Osteoblast (primary cell): ENCODE measurements at regions not wholly inside any gene's neighbourhood (a gene's known extent, or its start where the extent isn't known, plus 50 kb on each side); places are given as distances from the start of the nearest gene placed in this dataset.

Experiments used
- DNase-seq: peaks from one replicate; pipeline ENCODE4 v3.0.0; 2011; ENCODE audit warnings: low spot score, mixed read lengths; ENCODE audit not compliant: insufficient read length; ENCODE audit errors: missing footprints
- H2AFZ ChIP-seq: 2 replicates; pipeline ENCODE4 v1.6.0; 2011; ENCODE audit warnings: mild to moderate bottlenecking, low read length
- H3K27ac ChIP-seq: 2 replicates; pipeline ENCODE4 v1.5.1; 2011; ENCODE audit warnings: mild to moderate bottlenecking, low read depth, low read length, moderate library complexity
- H3K27me3 ChIP-seq: 2 replicates; pipeline ENCODE4 v1.6.0; 2012; ENCODE audit warnings: mild to moderate bottlenecking, control low read depth, inconsistent platforms, low read length, moderate library complexity; ENCODE audit not compliant: insufficient read depth
- H3K36me3 ChIP-seq: 2 replicates; pipeline ENCODE4 v1.5.1; 2011; ENCODE audit warnings: mild to moderate bottlenecking, low read length, control low read depth, moderate library complexity; ENCODE audit not compliant: insufficient read depth
- H3K4me1 ChIP-seq: 2 replicates; pipeline ENCODE4 v1.5.1; 2011; ENCODE audit warnings: mild to moderate bottlenecking, low read length, control low read depth, moderate library complexity; ENCODE audit not compliant: insufficient read depth
- H3K4me2 ChIP-seq: 2 replicates; pipeline ENCODE4 v1.6.0; 2011; ENCODE audit warnings: mild to moderate bottlenecking, low read length; ENCODE audit not compliant: insufficient read depth
- H3K4me3 ChIP-seq: fragments of 200-600 bp; sonication (generic); 3 replicates; pipeline ENCODE4 v1.5.1; 2012; ENCODE audit warnings: mild to moderate bottlenecking, low read length, inconsistent platforms; ENCODE audit not compliant: insufficient read depth
- H3K79me2 ChIP-seq: 2 replicates; pipeline ENCODE4 v1.6.0; 2012; ENCODE audit warnings: mild to moderate bottlenecking, low read length, control low read depth, inconsistent platforms; ENCODE audit not compliant: insufficient read depth
- H3K9me3 ChIP-seq: 2 replicates; pipeline ENCODE4 v1.5.1; 2011; ENCODE audit warnings: low read depth, low read length, control low read depth
- H4K20me1 ChIP-seq: 2 replicates; pipeline ENCODE4 v1.6.0; 2012; ENCODE audit warnings: mild to moderate bottlenecking, low read length, control low read depth; ENCODE audit not compliant: insufficient read depth
- CTCF ChIP-seq: IDR thresholded peaks from 2 replicates; pipeline ENCODE4 v1.5.1; 2011; ENCODE audit warnings: mild to moderate bottlenecking, low read depth, low read length, moderate library complexity; ENCODE audit errors: extremely low read depth

DNA sequence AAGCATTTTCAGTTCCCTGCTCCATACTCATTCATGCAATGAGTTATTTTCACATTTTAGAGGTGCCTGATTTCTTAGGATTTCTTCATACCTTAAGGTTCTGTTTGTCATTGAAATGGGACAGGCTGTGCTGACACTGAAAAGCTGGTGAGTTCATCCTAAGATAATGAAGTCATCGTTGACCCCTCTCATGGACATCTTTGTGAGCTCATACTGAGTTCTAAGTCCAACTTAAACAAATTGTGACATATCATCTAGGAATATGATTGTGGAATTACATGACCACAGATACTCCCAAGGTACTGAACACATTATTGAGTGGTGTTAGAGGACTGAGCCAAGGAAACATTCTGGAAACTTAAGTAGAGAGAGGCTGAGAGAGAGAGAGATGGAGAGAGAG lies 224.8 kb upstream of the JAG1 start:
- no peaks in the 10 kb centered on the region for H3K79me2 ChIP-seq
- no peak for TF ChIP-seq CTCF
- no peak overlapping the region for H2AFZ ChIP-seq
- H3K27me3 ChIP-seq, result no peaks in the 10 kb centered on the region
- no peaks in the 10 kb centered on the region for H4K20me1 ChIP-seq
- peaks cover 5% of the 10 kb centered on the region for H3K4me1 ChIP-seq
- no peak overlapping the region for H3K4me3 ChIP-seq
- no peak overlapping the region for H3K4me2 ChIP-seq
- H3K36me3 ChIP-seq, result no peaks in the 10 kb centered on the region
- H3K9me3 ChIP-seq, result no peaks in the 10 kb centered on the region
- no peak overlapping the region for H3K27ac ChIP-seq
- no peak for DNase-seq

GRCh38 chr20:10902174-10902573 lies 228.4 kb upstream of the JAG1 start:
- DNase-seq, result no peak
- no peak overlapping the region for H3K4me3 ChIP-seq
- H3K27me3 ChIP-seq, result no peaks in the 10 kb centered on the region
- H3K79me2 ChIP-seq, result no peaks in the 10 kb centered on the region
- no peak overlapping the region for H3K27ac ChIP-seq
- no peak for TF ChIP-seq CTCF
- no peak overlapping the region for H3K4me2 ChIP-seq
- no peaks in the 10 kb centered on the region for H3K36me3 ChIP-seq
- H2AFZ ChIP-seq, result no peak overlapping the region
- peaks cover 5% of the 10 kb centered on the region for H3K4me1 ChIP-seq
- no peaks in the 10 kb centered on the region for H4K20me1 ChIP-seq
- H3K9me3 ChIP-seq, result no peaks in the 10 kb centered on the region

- Histone ChIP-seq H3K27me3 (no peaks in the 10 kb centered on the region), H3K4me2 (no peak overlapping the region), H2AFZ (no peak overlapping the region), H3K36me3 (no peaks in the 10 kb centered on the region), H3K4me3 (no peak overlapping the region), H3K79me2 (no peaks in the 10 kb centered on the region), H3K9me3 (no peaks in the 10 kb centered on the region), H3K27ac (no peak overlapping the region), H3K4me1 (peaks cover 5% of the 10 kb centered on the region), H4K20me1 (no peaks in the 10 kb centered on the region)
- TF ChIP-seq CTCF, result no peak
- DNase-seq, result no peak
These were observed 228.9 kb upstream of the JAG1 start for GRCh38 chr20:10902576-10903282.

- no peaks in the 10 kb centered on the region for H3K79me2 ChIP-seq
- H3K4me2 ChIP-seq, result no peak overlapping the region
- no peak overlapping the region for H3K27ac ChIP-seq
- H3K9me3 ChIP-seq, result no peaks in the 10 kb centered on the region
- no peak overlapping the region for H2AFZ ChIP-seq
- H3K4me3 ChIP-seq, result no peak overlapping the region
- no peaks in the 10 kb centered on the region for H4K20me1 ChIP-seq
- TF ChIP-seq CTCF, result no peak
- H3K36me3 ChIP-seq, result no peaks in the 10 kb centered on the region
- H3K4me1 ChIP-seq, result peaks cover 5% of the 10 kb centered on the region
- DNase-seq, result no peak
- H3K27me3 ChIP-seq, result no peaks in the 10 kb centered on the region
These were observed 233.0 kb upstream of the JAG1 start for GRCh38 chr20:10906834-10907233.
